HEK293 (cell line): ENCODE measurements at regions not wholly inside any gene's neighbourhood (a gene's known extent, or its start where the extent isn't known, plus 50 kb on each side); places are given as distances from the start of the nearest gene placed in this dataset.

Experiments
- CTCF ChIA-PET: fragments of 350-600 bp; formaldehyde crosslinking; extraction: SDS; loops from one replicate; lab custom pipeline; 2021; ENCODE audit warnings: antibody characterized with exemption; lab: Yijun Ruan, JAX
- POLR2A ChIA-PET: fragments of 300-600 bp; formaldehyde crosslinking; extraction: SDS; loops from one replicate; lab custom pipeline; 2020; ENCODE audit warnings: antibody characterized with exemption, inconsistent platforms; lab: Yijun Ruan, JAX
- H3K27ac ChIP-seq: fragments of 200-500 bp; sonication (Bioruptor generic); 2 replicates; pipeline ENCODE4 v1.5.1; 2014; ENCODE audit warnings: low read depth, low read length, control low read depth, inconsistent platforms; ENCODE audit errors: extremely low read depth
- H3K36me3 ChIP-seq, 2 experiments: fragments of 200-500 bp in 1 of 2; sonication (Bioruptor generic) in 1 of 2; 1 replicate in 1 of 2; 2 replicates in 1 of 2; pipeline ENCODE4 v1.5.1; 2014 to 2017; ENCODE audit warnings: inconsistent platforms in 2 of 2, low read length in 2 of 2; ENCODE audit not compliant: control insufficient read depth in 2 of 2, insufficient read depth in 1 of 2
- H3K4me1 ChIP-seq: fragments of 200-500 bp; sonication (Bioruptor generic); 2 replicates; pipeline ENCODE4 v1.5.1; 2014; ENCODE audit warnings: mild to moderate bottlenecking, low read length, inconsistent platforms; ENCODE audit not compliant: control insufficient read depth, insufficient read depth
- H3K4me3 ChIP-seq: 2 replicates; pipeline ENCODE4 v1.5.1; 2011; ENCODE audit warnings: low read depth, mild to moderate bottlenecking, control low read depth, low read length, moderate library complexity
- H3K9me3 ChIP-seq: fragments of 200-500 bp; sonication (Bioruptor generic); 2 replicates; pipeline ENCODE4 v1.5.1; 2014; ENCODE audit warnings: low read depth, low read length, inconsistent platforms; ENCODE audit not compliant: control insufficient read depth, insufficient read depth
- AEBP2 ChIP-seq: fragments of 450-650 bp; formaldehyde crosslinking; IDR thresholded peaks from 2 replicates; pipeline ENCODE4 v1.5.1; 2016; ENCODE audit warnings: missing biosample characterization, missing genetic modification characterization, borderline replicate concordance
- FEZF1 ChIP-seq: fragments of 450-650 bp; formaldehyde crosslinking; IDR thresholded peaks from 2 replicates; pipeline ENCODE4 v1.5.1; 2016; ENCODE audit warnings: missing biosample characterization, missing genetic modification characterization
- GLIS1 ChIP-seq: fragments of 450-650 bp; formaldehyde crosslinking; IDR thresholded peaks from 2 replicates; pipeline ENCODE4 v1.5.1; 2016; ENCODE audit warnings: missing biosample characterization, missing genetic modification characterization
- GLIS2 ChIP-seq: fragments of 450-650 bp; formaldehyde crosslinking; IDR thresholded peaks from 2 replicates; pipeline ENCODE4 v1.5.1; 2016; ENCODE audit warnings: missing biosample characterization, missing genetic modification characterization
- HOXA7 ChIP-seq: sonication (generic); formaldehyde crosslinking; IDR thresholded peaks from 2 replicates; pipeline ENCODE4 v1.8.1; 2022; ENCODE audit warnings: missing genetic modification reagents, borderline replicate concordance
- TCF7L2 ChIP-seq: IDR thresholded peaks from 2 replicates; pipeline ENCODE4 v1.6.1; 2011; ENCODE audit warnings: low read depth, mild to moderate bottlenecking, inconsistent platforms, low read length, moderate library complexity, borderline replicate concordance
- ZBTB8A ChIP-seq: fragments of 450-650 bp; formaldehyde crosslinking; IDR thresholded peaks from 2 replicates; pipeline ENCODE4 v1.5.1; 2016; ENCODE audit warnings: missing biosample characterization, missing genetic modification characterization
- ZIC2 ChIP-seq: fragments of 450-650 bp; formaldehyde crosslinking; IDR thresholded peaks from 2 replicates; pipeline ENCODE4 v1.5.1; 2016; ENCODE audit warnings: missing biosample characterization, missing genetic modification characterization
- ZNF140 ChIP-seq: fragments of 450-650 bp; formaldehyde crosslinking; IDR thresholded peaks from 2 replicates; pipeline ENCODE4 v1.5.1; 2016; ENCODE audit warnings: missing biosample characterization, missing genetic modification characterization
- ZNF148 ChIP-seq: fragments of 450-650 bp; formaldehyde crosslinking; IDR thresholded peaks from 2 replicates; pipeline ENCODE4 v1.5.0; 2017; ENCODE audit warnings: missing biosample characterization, missing genetic modification characterization, borderline replicate concordance
- ZNF157 ChIP-seq: fragments of 450-650 bp; formaldehyde crosslinking; IDR thresholded peaks from 2 replicates; pipeline ENCODE4 v1.5.1; 2016; ENCODE audit warnings: missing biosample characterization, missing genetic modification characterization
- ZNF211 ChIP-seq: fragments of 450-650 bp; formaldehyde crosslinking; IDR thresholded peaks from 2 replicates; pipeline ENCODE4 v1.5.1; 2016; ENCODE audit warnings: low read depth, missing biosample characterization, missing genetic modification characterization
- ZNF223 ChIP-seq: fragments of 450-650 bp; formaldehyde crosslinking; IDR thresholded peaks from 2 replicates; pipeline ENCODE4 v1.5.1; 2016; ENCODE audit warnings: missing biosample characterization, missing genetic modification characterization
- ZNF23 ChIP-seq: fragments of 450-650 bp; formaldehyde crosslinking; IDR thresholded peaks from 2 replicates; pipeline ENCODE4 v1.5.1; 2016; ENCODE audit warnings: missing biosample characterization, missing genetic modification characterization, borderline replicate concordance
- ZNF473 ChIP-seq: fragments of 450-650 bp; formaldehyde crosslinking; IDR thresholded peaks from 2 replicates; pipeline ENCODE4 v1.5.1; 2017; ENCODE audit warnings: missing biosample characterization, missing genetic modification characterization
- ZNF510 ChIP-seq: fragments of 450-650 bp; formaldehyde crosslinking; IDR thresholded peaks from 2 replicates; pipeline ENCODE4 v1.5.1; 2018; ENCODE audit warnings: mild to moderate bottlenecking, missing genetic modification characterization, missing biosample characterization; ENCODE audit not compliant: insufficient replicate concordance
- ZNF623 ChIP-seq: fragments of 450-650 bp; formaldehyde crosslinking; IDR thresholded peaks from 2 replicates; pipeline ENCODE4 v1.5.1; 2016; ENCODE audit warnings: missing biosample characterization, missing genetic modification characterization
- ZNF624 ChIP-seq: fragments of 450-650 bp; formaldehyde crosslinking; IDR thresholded peaks from 2 replicates; pipeline ENCODE4 v1.5.1; 2017; ENCODE audit warnings: missing biosample characterization, missing genetic modification characterization
- TF ChIP-seq, protein P1 (sequence below): fragments of 450-650 bp; formaldehyde crosslinking; IDR thresholded peaks from 2 replicates; pipeline ENCODE4 v1.5.1; 2017; ENCODE audit warnings: missing biosample characterization, missing genetic modification characterization
- TF ChIP-seq, protein P2 (sequence below): fragments of 450-650 bp; formaldehyde crosslinking; IDR thresholded peaks from 2 replicates; pipeline ENCODE4 v1.5.1; 2016; ENCODE audit warnings: missing biosample characterization, missing genetic modification characterization, low read depth
- TF ChIP-seq, protein P3 (sequence below): fragments of 450-650 bp; formaldehyde crosslinking; IDR thresholded peaks from 2 replicates; pipeline ENCODE4 v1.5.1; 2017; ENCODE audit warnings: missing biosample characterization, missing genetic modification characterization

GRCh38 chr20:54405540-54405939 is 69.9 kb upstream of the DOK5 start (continued):
- TF ChIP-seq HOXA7 (no peak), GLIS2 (tag by site-specific recombination) (no peak), FEZF1 (tag by site-specific recombination) (no peak), ZBTB8A (tag by site-specific recombination) (no peak), ZIC2 (tag by site-specific recombination) (no peak), ZNF623 (tag by site-specific recombination) (no peak), AEBP2 (tag by site-specific recombination) (no peak)

DNA sequence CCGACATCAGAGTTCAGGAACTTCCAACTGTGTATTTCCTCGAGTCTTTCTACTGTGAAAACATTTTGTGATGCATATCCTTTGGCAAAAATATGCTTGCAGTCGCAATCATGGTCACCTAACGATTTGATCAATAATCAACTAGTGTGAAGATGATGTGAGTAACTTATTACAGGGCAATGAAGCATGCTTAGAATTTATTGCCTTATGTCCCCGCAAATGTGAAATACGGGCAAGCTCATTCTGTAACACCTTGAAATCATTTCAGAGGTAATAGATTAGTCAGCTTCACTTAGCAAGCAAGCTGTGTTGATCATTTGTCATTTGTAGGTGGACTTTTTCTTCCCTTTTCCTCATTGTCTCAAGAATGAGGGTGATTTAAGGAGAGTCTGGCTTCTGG is 67.9 kb upstream of the DOK5 start:
- ChIA-PET CTCF (no interaction called here), POLR2A (no interaction called here)

GRCh38 chr20:54415967-54416366 is 59.4 kb upstream of the DOK5 start:
- H3K4me3 ChIP-seq: no peak overlapping the region
- CTCF ChIA-PET: no interaction called here
- POLR2A ChIA-PET: no interaction called here
- no peak overlapping the region for H3K27ac ChIP-seq
- H3K9me3 ChIP-seq: no peaks in the 10 kb centered on the region
- no peaks in the 10 kb centered on the region for H3K4me1 ChIP-seq
- no peaks in the 10 kb centered on the region for H3K36me3 ChIP-seq
- TF ChIP-seq ZNF148 (tag by site-specific recombination): no peak
- TF ChIP-seq, protein P1, sequence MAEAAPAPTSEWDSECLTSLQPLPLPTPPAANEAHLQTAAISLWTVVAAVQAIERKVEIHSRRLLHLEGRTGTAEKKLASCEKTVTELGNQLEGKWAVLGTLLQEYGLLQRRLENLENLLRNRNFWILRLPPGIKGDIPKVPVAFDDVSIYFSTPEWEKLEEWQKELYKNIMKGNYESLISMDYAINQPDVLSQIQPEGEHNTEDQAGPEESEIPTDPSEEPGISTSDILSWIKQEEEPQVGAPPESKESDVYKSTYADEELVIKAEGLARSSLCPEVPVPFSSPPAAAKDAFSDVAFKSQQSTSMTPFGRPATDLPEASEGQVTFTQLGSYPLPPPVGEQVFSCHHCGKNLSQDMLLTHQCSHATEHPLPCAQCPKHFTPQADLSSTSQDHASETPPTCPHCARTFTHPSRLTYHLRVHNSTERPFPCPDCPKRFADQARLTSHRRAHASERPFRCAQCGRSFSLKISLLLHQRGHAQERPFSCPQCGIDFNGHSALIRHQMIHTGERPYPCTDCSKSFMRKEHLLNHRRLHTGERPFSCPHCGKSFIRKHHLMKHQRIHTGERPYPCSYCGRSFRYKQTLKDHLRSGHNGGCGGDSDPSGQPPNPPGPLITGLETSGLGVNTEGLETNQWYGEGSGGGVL (tag by site-specific recombination): no peak
- no peak for TF ChIP-seq GLIS1 (tag by site-specific recombination)
- no peak for TF ChIP-seq ZNF157
- TF ChIP-seq ZNF473 (tag by site-specific recombination): no peak
- no peak for TF ChIP-seq ZNF211 (tag by site-specific recombination)
- no peak for TF ChIP-seq ZNF624 (tag by site-specific recombination)
- TF ChIP-seq TCF7L2: no peak

More for the DNA sequence above, 67.9 kb upstream of the DOK5 start:
- Histone ChIP-seq H3K9me3 (no peaks in the 10 kb centered on the region), H3K4me3 (no peak overlapping the region), H3K27ac (no peak overlapping the region), H3K4me1 (no peaks in the 10 kb centered on the region), H3K36me3 (no peaks in the 10 kb centered on the region)
- TF ChIP-seq TCF7L2 (no peak), ZNF510 (no peak), ZNF140 (tag by site-specific recombination) (no peak), ZNF223 (tag by site-specific recombination) (no peak), AEBP2 (tag by site-specific recombination) (no peak), ZNF23 (tag by site-specific recombination) (no peak)
- TF ChIP-seq, protein P2, sequence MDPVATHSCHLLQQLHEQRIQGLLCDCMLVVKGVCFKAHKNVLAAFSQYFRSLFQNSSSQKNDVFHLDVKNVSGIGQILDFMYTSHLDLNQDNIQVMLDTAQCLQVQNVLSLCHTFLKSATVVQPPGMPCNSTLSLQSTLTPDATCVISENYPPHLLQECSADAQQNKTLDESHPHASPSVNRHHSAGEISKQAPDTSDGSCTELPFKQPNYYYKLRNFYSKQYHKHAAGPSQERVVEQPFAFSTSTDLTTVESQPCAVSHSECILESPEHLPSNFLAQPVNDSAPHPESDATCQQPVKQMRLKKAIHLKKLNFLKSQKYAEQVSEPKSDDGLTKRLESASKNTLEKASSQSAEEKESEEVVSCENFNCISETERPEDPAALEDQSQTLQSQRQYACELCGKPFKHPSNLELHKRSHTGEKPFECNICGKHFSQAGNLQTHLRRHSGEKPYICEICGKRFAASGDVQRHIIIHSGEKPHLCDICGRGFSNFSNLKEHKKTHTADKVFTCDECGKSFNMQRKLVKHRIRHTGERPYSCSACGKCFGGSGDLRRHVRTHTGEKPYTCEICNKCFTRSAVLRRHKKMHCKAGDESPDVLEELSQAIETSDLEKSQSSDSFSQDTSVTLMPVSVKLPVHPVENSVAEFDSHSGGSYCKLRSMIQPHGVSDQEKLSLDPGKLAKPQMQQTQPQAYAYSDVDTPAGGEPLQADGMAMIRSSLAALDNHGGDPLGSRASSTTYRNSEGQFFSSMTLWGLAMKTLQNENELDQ (tag by site-specific recombination): no peak
- TF ChIP-seq, protein P3, sequence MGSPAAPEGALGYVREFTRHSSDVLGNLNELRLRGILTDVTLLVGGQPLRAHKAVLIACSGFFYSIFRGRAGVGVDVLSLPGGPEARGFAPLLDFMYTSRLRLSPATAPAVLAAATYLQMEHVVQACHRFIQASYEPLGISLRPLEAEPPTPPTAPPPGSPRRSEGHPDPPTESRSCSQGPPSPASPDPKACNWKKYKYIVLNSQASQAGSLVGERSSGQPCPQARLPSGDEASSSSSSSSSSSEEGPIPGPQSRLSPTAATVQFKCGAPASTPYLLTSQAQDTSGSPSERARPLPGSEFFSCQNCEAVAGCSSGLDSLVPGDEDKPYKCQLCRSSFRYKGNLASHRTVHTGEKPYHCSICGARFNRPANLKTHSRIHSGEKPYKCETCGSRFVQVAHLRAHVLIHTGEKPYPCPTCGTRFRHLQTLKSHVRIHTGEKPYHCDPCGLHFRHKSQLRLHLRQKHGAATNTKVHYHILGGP (tag by site-specific recombination): no peak
